Activated naive CD8-positive, alpha-beta T cell treated with anti-CD3 and anti-CD28 coated beads for 36 hours (primary cell): ENCODE measurements at regions not wholly inside any gene's neighbourhood (a gene's known extent, or its start where the extent isn't known, plus 50 kb on each side); places are given as distances from the start of the nearest gene placed in this dataset.

Source experiments
- DNase-seq: peaks from one replicate; pipeline ENCODE4 v3.0.0; 2021
- H3K27ac Mint-ChIP-seq: one replicate; pipeline ENCODE4 v1.8.0; 2022; ENCODE audit warnings: mild to moderate bottlenecking, moderate library complexity, mixed read lengths
- H3K27me3 Mint-ChIP-seq: one replicate; pipeline ENCODE4 v1.8.0; 2022; ENCODE audit warnings: mild to moderate bottlenecking, mixed read lengths
- H3K36me3 Mint-ChIP-seq: one replicate; pipeline ENCODE4 v1.8.0; 2021; ENCODE audit warnings: mild to moderate bottlenecking, mixed read lengths
- H3K4me1 Mint-ChIP-seq: one replicate; pipeline ENCODE4 v1.8.0; 2021; ENCODE audit warnings: mixed read lengths
- H3K4me3 Mint-ChIP-seq: one replicate; pipeline ENCODE4 v1.8.0; 2022; ENCODE audit warnings: mild to moderate bottlenecking, moderate library complexity, mixed read lengths
- H3K9me3 Mint-ChIP-seq: one replicate; pipeline ENCODE4 v1.8.0; 2022; ENCODE audit warnings: mixed read lengths

- DNase-seq, result no peak
- Mint-ChIP-seq H3K36me3 (no peaks in the 10 kb centered on the region), H3K27ac (no peak overlapping the region), H3K4me3 (no peak overlapping the region), H3K27me3 (no peaks in the 10 kb centered on the region), H3K4me1 (no peaks in the 10 kb centered on the region), H3K9me3 (peaks cover 4% of the 10 kb centered on the region)
These were observed 1503.0 kb downstream of the KCNT2 start for GRCh38 chr1:195105281-195105680.

- Mint-ChIP-seq H3K4me3 (no peak overlapping the region), H3K9me3 (no peaks in the 10 kb centered on the region), H3K27me3 (no peaks in the 10 kb centered on the region), H3K36me3 (no peaks in the 10 kb centered on the region), H3K27ac (no peak overlapping the region), H3K4me1 (no peaks in the 10 kb centered on the region)
- no peak for DNase-seq
These were observed 1510.9 kb downstream of the KCNT2 start for GRCh38 chr1:195097316-195097715.

- no peak for DNase-seq
- H3K27ac Mint-ChIP-seq, result no peak overlapping the region
- H3K4me1 Mint-ChIP-seq, result no peaks in the 10 kb centered on the region
- H3K9me3 Mint-ChIP-seq, result no peaks in the 10 kb centered on the region
- no peaks in the 10 kb centered on the region for H3K36me3 Mint-ChIP-seq
- H3K27me3 Mint-ChIP-seq, result no peaks in the 10 kb centered on the region
- H3K4me3 Mint-ChIP-seq, result no peak overlapping the region
These were observed 1512.2 kb downstream of the KCNT2 start for GRCh38 chr1:195096051-195096521.

- Mint-ChIP-seq H3K27me3 (no peaks in the 10 kb centered on the region), H3K36me3 (no peaks in the 10 kb centered on the region), H3K4me1 (no peaks in the 10 kb centered on the region), H3K9me3 (no peaks in the 10 kb centered on the region), H3K27ac (no peak overlapping the region), H3K4me3 (no peak overlapping the region)
- no peak for DNase-seq
These were observed 1523.0 kb downstream of the KCNT2 start for GRCh38 chr1:195085196-195085595.

GRCh38 chr1:195082183-195082582, 1526.1 kb downstream of the KCNT2 start:
- DNase-seq, result no peak
- Mint-ChIP-seq H3K9me3 (no peaks in the 10 kb centered on the region), H3K4me1 (no peaks in the 10 kb centered on the region), H3K4me3 (no peak overlapping the region), H3K36me3 (no peaks in the 10 kb centered on the region), H3K27ac (no peak overlapping the region), H3K27me3 (no peaks in the 10 kb centered on the region)

GRCh38 chr1:195076682-195077081, 1531.6 kb downstream of the KCNT2 start:
- no peak overlapping the region for H3K27ac Mint-ChIP-seq
- no peak overlapping the region for H3K4me3 Mint-ChIP-seq
- H3K36me3 Mint-ChIP-seq, result no peaks in the 10 kb centered on the region
- no peaks in the 10 kb centered on the region for H3K4me1 Mint-ChIP-seq
- no peaks in the 10 kb centered on the region for H3K27me3 Mint-ChIP-seq
- H3K9me3 Mint-ChIP-seq, result no peaks in the 10 kb centered on the region
- no peak for DNase-seq

- Mint-ChIP-seq H3K36me3 (no peaks in the 10 kb centered on the region), H3K27ac (no peak overlapping the region), H3K27me3 (no peaks in the 10 kb centered on the region), H3K4me1 (no peaks in the 10 kb centered on the region), H3K4me3 (no peak overlapping the region), H3K9me3 (no peaks in the 10 kb centered on the region)
- DNase-seq, result no peak
These were observed 1532.3 kb downstream of the KCNT2 start for GRCh38 chr1:195075973-195076372.

- no peaks in the 10 kb centered on the region for H3K36me3 Mint-ChIP-seq
- DNase-seq, result no peak
- no peak overlapping the region for H3K4me3 Mint-ChIP-seq
- H3K27me3 Mint-ChIP-seq, result no peaks in the 10 kb centered on the region
- H3K9me3 Mint-ChIP-seq, result no peaks in the 10 kb centered on the region
- no peak overlapping the region for H3K27ac Mint-ChIP-seq
- no peaks in the 10 kb centered on the region for H3K4me1 Mint-ChIP-seq
These were observed 1536.8 kb downstream of the KCNT2 start for GRCh38 chr1:195071461-195071860.

- no peaks in the 10 kb centered on the region for H3K4me1 Mint-ChIP-seq
- H3K36me3 Mint-ChIP-seq, result no peaks in the 10 kb centered on the region
- no peak overlapping the region for H3K27ac Mint-ChIP-seq
- no peaks in the 10 kb centered on the region for H3K9me3 Mint-ChIP-seq
- DNase-seq, result no peak
- no peaks in the 10 kb centered on the region for H3K27me3 Mint-ChIP-seq
- no peak overlapping the region for H3K4me3 Mint-ChIP-seq
These were observed 1542.8 kb downstream of the KCNT2 start for GRCh38 chr1:195065437-195065836.

- Mint-ChIP-seq H3K36me3 (no peaks in the 10 kb centered on the region), H3K27me3 (no peaks in the 10 kb centered on the region), H3K27ac (no peak overlapping the region), H3K4me3 (no peak overlapping the region), H3K4me1 (no peaks in the 10 kb centered on the region), H3K9me3 (no peaks in the 10 kb centered on the region)
- no peak for DNase-seq
These were observed 1543.9 kb downstream of the KCNT2 start for GRCh38 chr1:195064358-195064757.

GRCh38 chr1:195054217-195054687, 1554.0 kb downstream of the KCNT2 start:
- Mint-ChIP-seq H3K36me3 (no peaks in the 10 kb centered on the region), H3K27me3 (no peaks in the 10 kb centered on the region), H3K4me3 (no peak overlapping the region)

GRCh38 chr1:195053478-195053877, 1554.8 kb downstream of the KCNT2 start:
- DNase-seq, result no peak
- no peaks in the 10 kb centered on the region for H3K9me3 Mint-ChIP-seq
- no peaks in the 10 kb centered on the region for H3K36me3 Mint-ChIP-seq
- H3K4me3 Mint-ChIP-seq, result no peak overlapping the region
- H3K27me3 Mint-ChIP-seq, result no peaks in the 10 kb centered on the region
- no peaks in the 10 kb centered on the region for H3K4me1 Mint-ChIP-seq
- H3K27ac Mint-ChIP-seq, result no peak overlapping the region

More at GRCh38 chr1:195054217-195054687, 1554.0 kb downstream of the KCNT2 start:
- Mint-ChIP-seq H3K9me3 (no peaks in the 10 kb centered on the region), H3K4me1 (no peaks in the 10 kb centered on the region), H3K27ac (no peak overlapping the region)
- no peak for DNase-seq

- H3K27me3 Mint-ChIP-seq, result no peaks in the 10 kb centered on the region
- H3K36me3 Mint-ChIP-seq, result no peaks in the 10 kb centered on the region
- no peaks in the 10 kb centered on the region for H3K9me3 Mint-ChIP-seq
- no peak overlapping the region for H3K27ac Mint-ChIP-seq
- H3K4me3 Mint-ChIP-seq, result no peak overlapping the region
- DNase-seq, result no peak
- H3K4me1 Mint-ChIP-seq, result no peaks in the 10 kb centered on the region
These were observed 1560.5 kb downstream of the KCNT2 start for GRCh38 chr1:195047772-195048171.

- no peaks in the 10 kb centered on the region for H3K36me3 Mint-ChIP-seq
- H3K27ac Mint-ChIP-seq, result no peak overlapping the region
- H3K9me3 Mint-ChIP-seq, result no peaks in the 10 kb centered on the region
- no peak for DNase-seq
- no peaks in the 10 kb centered on the region for H3K27me3 Mint-ChIP-seq
- no peak overlapping the region for H3K4me3 Mint-ChIP-seq
- no peaks in the 10 kb centered on the region for H3K4me1 Mint-ChIP-seq
These were observed 1563.2 kb downstream of the KCNT2 start for GRCh38 chr1:195045072-195045471.

- Mint-ChIP-seq H3K27me3 (no peaks in the 10 kb centered on the region), H3K4me3 (no peak overlapping the region), H3K4me1 (no peaks in the 10 kb centered on the region), H3K27ac (no peak overlapping the region), H3K36me3 (no peaks in the 10 kb centered on the region), H3K9me3 (peaks cover 2% of the 10 kb centered on the region)
- DNase-seq, result no peak
These were observed 1577.4 kb downstream of the KCNT2 start for GRCh38 chr1:195030793-195031192.

- DNase-seq, result no peak
- H3K36me3 Mint-ChIP-seq, result no peaks in the 10 kb centered on the region
- no peak overlapping the region for H3K27ac Mint-ChIP-seq
- no peaks in the 10 kb centered on the region for H3K4me1 Mint-ChIP-seq
- H3K27me3 Mint-ChIP-seq, result no peaks in the 10 kb centered on the region
- H3K9me3 Mint-ChIP-seq, result no peaks in the 10 kb centered on the region
- no peak overlapping the region for H3K4me3 Mint-ChIP-seq
These were observed 1581.4 kb downstream of the KCNT2 start for GRCh38 chr1:195026792-195027191.

- H3K9me3 Mint-ChIP-seq, result no peaks in the 10 kb centered on the region
- DNase-seq, result no peak
- H3K4me1 Mint-ChIP-seq, result no peaks in the 10 kb centered on the region
- no peaks in the 10 kb centered on the region for H3K27me3 Mint-ChIP-seq
- no peak overlapping the region for H3K27ac Mint-ChIP-seq
- no peaks in the 10 kb centered on the region for H3K36me3 Mint-ChIP-seq
- H3K4me3 Mint-ChIP-seq, result no peak overlapping the region
These were observed 1588.9 kb downstream of the KCNT2 start for GRCh38 chr1:195019385-195019784.
